Calu3 (cell line): ENCODE measurements at regions not wholly inside any gene's neighbourhood (a gene's known extent, or its start where the extent isn't known, plus 50 kb on each side); places are given as distances from the start of the nearest gene placed in this dataset.

Source experiments
- BruUV-seq: library from RNA; stranded (reverse); fragments of 400-500 nt; replicated peaks from 2 replicates; lab custom pipeline; 2021; lab: Mats Ljungman, UMichigan
- CTCF ChIA-PET: fragments of 300-600 bp; sonication (Branson Sonifier 250); formaldehyde crosslinking; loops from one replicate; lab custom pipeline; 2022; ENCODE audit warnings: antibody characterized with exemption; lab: Charles Lee
- DNase-seq: peaks from one replicate; pipeline ENCODE4 v3.0.0; 2022
- H3K27ac Mint-ChIP-seq: one replicate; pipeline ENCODE4 v1.8.0; 2022; ENCODE audit warnings: mixed read lengths; ENCODE audit not compliant: unreplicated experiment
- H3K27me3 Mint-ChIP-seq: one replicate; pipeline ENCODE4 v1.8.0; 2022; ENCODE audit warnings: mixed read lengths; ENCODE audit not compliant: unreplicated experiment
- H3K36me3 Mint-ChIP-seq: one replicate; pipeline ENCODE4 v1.8.0; 2022; ENCODE audit warnings: mild to moderate bottlenecking, moderate library complexity, mixed read lengths; ENCODE audit not compliant: insufficient read depth, unreplicated experiment
- H3K4me1 Mint-ChIP-seq: one replicate; pipeline ENCODE4 v1.8.0; 2022; ENCODE audit warnings: mild to moderate bottlenecking, low read depth, mixed read lengths; ENCODE audit not compliant: unreplicated experiment
- H3K4me3 Mint-ChIP-seq: one replicate; pipeline ENCODE4 v1.8.0; 2022; ENCODE audit warnings: mild to moderate bottlenecking, low read depth, moderate library complexity, mixed read lengths; ENCODE audit not compliant: unreplicated experiment
- H3K9me3 Mint-ChIP-seq: one replicate; pipeline ENCODE4 v1.8.0; 2022; ENCODE audit warnings: low read depth, mixed read lengths; ENCODE audit not compliant: unreplicated experiment
- intact Hi-C: fragments of 100-400 bp; cut with micrococcal nuclease; formaldehyde crosslinking; loops from one replicate; pipeline ENCODE4 v1.10.0; 2022; ENCODE audit not compliant: unreplicated experiment
- TF ChIP-seq, protein P1 (sequence below): fragments of 200-600 bp; IDR thresholded peaks from one replicate; pipeline ENCODE4 v1.8.0; 2022; ENCODE audit warnings: antibody characterized with exemption; ENCODE audit not compliant: unreplicated experiment

GRCh38 chr6:19160081-19160730, 677.0 kb upstream of the ID4 start:
- intact Hi-C loops = no loop called here
- CTCF ChIA-PET = interaction anchor here (1.0 kb wide), 1 partner anchor 14 kb away, joined by 3 read pairs; no protein-coding TSS in a partner anchor
- BruUV-seq = no TSS peak
- no peaks in the 10 kb centered on the region for H3K27me3 Mint-ChIP-seq
- no peak overlapping the region for H3K27ac Mint-ChIP-seq
- peaks cover 20% of the 10 kb centered on the region for H3K9me3 Mint-ChIP-seq
- no peaks in the 10 kb centered on the region for H3K4me1 Mint-ChIP-seq
- no peak for DNase-seq
- no peaks in the 10 kb centered on the region for H3K36me3 Mint-ChIP-seq
- TF ChIP-seq, protein P1, sequence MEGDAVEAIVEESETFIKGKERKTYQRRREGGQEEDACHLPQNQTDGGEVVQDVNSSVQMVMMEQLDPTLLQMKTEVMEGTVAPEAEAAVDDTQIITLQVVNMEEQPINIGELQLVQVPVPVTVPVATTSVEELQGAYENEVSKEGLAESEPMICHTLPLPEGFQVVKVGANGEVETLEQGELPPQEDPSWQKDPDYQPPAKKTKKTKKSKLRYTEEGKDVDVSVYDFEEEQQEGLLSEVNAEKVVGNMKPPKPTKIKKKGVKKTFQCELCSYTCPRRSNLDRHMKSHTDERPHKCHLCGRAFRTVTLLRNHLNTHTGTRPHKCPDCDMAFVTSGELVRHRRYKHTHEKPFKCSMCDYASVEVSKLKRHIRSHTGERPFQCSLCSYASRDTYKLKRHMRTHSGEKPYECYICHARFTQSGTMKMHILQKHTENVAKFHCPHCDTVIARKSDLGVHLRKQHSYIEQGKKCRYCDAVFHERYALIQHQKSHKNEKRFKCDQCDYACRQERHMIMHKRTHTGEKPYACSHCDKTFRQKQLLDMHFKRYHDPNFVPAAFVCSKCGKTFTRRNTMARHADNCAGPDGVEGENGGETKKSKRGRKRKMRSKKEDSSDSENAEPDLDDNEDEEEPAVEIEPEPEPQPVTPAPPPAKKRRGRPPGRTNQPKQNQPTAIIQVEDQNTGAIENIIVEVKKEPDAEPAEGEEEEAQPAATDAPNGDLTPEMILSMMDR = no peak
- no peak overlapping the region for H3K4me3 Mint-ChIP-seq

- H3K4me3 Mint-ChIP-seq = no peak overlapping the region
- no peaks in the 10 kb centered on the region for H3K4me1 Mint-ChIP-seq
- CTCF ChIA-PET = no interaction called here
- H3K9me3 Mint-ChIP-seq = peaks cover 19% of the 10 kb centered on the region
- TF ChIP-seq, protein P1 = no peak
- BruUV-seq = no TSS peak
- no peak overlapping the region for H3K27ac Mint-ChIP-seq
- no peak for DNase-seq
- no peaks in the 10 kb centered on the region for H3K27me3 Mint-ChIP-seq
- H3K36me3 Mint-ChIP-seq = no peaks in the 10 kb centered on the region
- intact Hi-C loops = no loop called here
Observed at GRCh38 chr6:19167251-19167650, 669.9 kb upstream of the ID4 start.

GRCh38 chr6:19169366-19169765, 667.8 kb upstream of the ID4 start:
- no TSS peak for BruUV-seq
- Mint-ChIP-seq H3K4me1 (no peaks in the 10 kb centered on the region), H3K9me3 (peaks cover 17% of the 10 kb centered on the region), H3K4me3 (no peak overlapping the region), H3K27ac (no peak overlapping the region), H3K27me3 (no peaks in the 10 kb centered on the region), H3K36me3 (no peaks in the 10 kb centered on the region)
- intact Hi-C loops = no loop called here
- DNase-seq = no peak
- CTCF ChIA-PET = no interaction called here
- TF ChIP-seq, protein P1 = no peak

DNA sequence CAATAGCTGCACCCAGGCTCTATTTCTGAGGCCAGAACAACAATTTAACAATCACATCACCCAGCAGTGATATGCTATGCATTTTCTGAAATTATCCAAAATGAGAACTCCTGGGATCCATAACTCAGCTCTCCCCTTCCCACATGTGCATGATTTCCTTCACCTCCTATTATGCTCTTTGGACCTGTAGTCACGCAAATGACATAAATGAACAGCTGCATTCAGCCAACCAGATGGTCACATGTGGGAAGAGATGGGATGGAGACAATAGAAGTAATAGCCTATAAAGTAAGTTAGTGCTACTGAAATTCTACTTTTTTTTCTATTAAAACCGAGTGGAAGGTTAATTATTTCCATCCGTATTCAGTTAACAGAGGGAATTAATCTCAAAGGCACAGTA, 662.1 kb upstream of the ID4 start:
- H3K4me3 Mint-ChIP-seq = no peak overlapping the region
- DNase-seq = no peak
- TF ChIP-seq, protein P1 = no peak
- H3K36me3 Mint-ChIP-seq = no peaks in the 10 kb centered on the region
- intact Hi-C loops = no loop called here
- no TSS peak for BruUV-seq
- H3K4me1 Mint-ChIP-seq = no peaks in the 10 kb centered on the region
- H3K9me3 Mint-ChIP-seq = peaks cover 20% of the 10 kb centered on the region
- H3K27ac Mint-ChIP-seq = no peak overlapping the region
- CTCF ChIA-PET = interaction anchor here (0.6 kb wide), 1 partner anchor 382 kb away, joined by 3 read pairs; no protein-coding TSS in a partner anchor
- H3K27me3 Mint-ChIP-seq = no peaks in the 10 kb centered on the region
